Glutamatergic neuron (in vitro differentiated cells): ENCODE measurements at regions not wholly inside any gene's neighbourhood (a gene's known extent, or its start where the extent isn't known, plus 50 kb on each side); places are given as distances from the start of the nearest gene placed in this dataset.

Experiments used
- DNase-seq: peaks from one replicate; pipeline ENCODE4 v3.0.0; 2022
- H3K27ac Mint-ChIP-seq: one replicate; pipeline ENCODE4 v1.8.0; 2020; ENCODE audit warnings: mild to moderate bottlenecking, mixed read lengths, inconsistent platforms; ENCODE audit not compliant: unreplicated experiment
- H3K27me3 Mint-ChIP-seq: one replicate; pipeline ENCODE4 v1.8.0; 2020; ENCODE audit warnings: mild to moderate bottlenecking, moderate library complexity, mixed read lengths, inconsistent platforms; ENCODE audit not compliant: unreplicated experiment
- H3K36me3 Mint-ChIP-seq: one replicate; pipeline ENCODE4 v1.8.0; 2020; ENCODE audit warnings: mild to moderate bottlenecking, mixed read lengths, inconsistent platforms; ENCODE audit not compliant: unreplicated experiment
- H3K4me1 Mint-ChIP-seq: one replicate; pipeline ENCODE4 v1.8.0; 2020; ENCODE audit warnings: mild to moderate bottlenecking, low read depth, mixed read lengths, inconsistent platforms; ENCODE audit not compliant: unreplicated experiment
- H3K4me3 Mint-ChIP-seq: one replicate; pipeline ENCODE4 v1.8.0; 2020; ENCODE audit warnings: mild to moderate bottlenecking, mixed read lengths, inconsistent platforms; ENCODE audit not compliant: unreplicated experiment
- H3K9me3 Mint-ChIP-seq: one replicate; pipeline ENCODE4 v1.8.0; 2020; ENCODE audit warnings: mild to moderate bottlenecking, moderate library complexity, mixed read lengths, inconsistent platforms; ENCODE audit not compliant: unreplicated experiment
- TF ChIP-seq, protein P1 (sequence below): fragments of 200-600 bp; sonication (generic); IDR thresholded peaks from one replicate; pipeline ENCODE4 v1.5.0; 2021; ENCODE audit not compliant: partially characterized antibody, unreplicated experiment

DNA sequence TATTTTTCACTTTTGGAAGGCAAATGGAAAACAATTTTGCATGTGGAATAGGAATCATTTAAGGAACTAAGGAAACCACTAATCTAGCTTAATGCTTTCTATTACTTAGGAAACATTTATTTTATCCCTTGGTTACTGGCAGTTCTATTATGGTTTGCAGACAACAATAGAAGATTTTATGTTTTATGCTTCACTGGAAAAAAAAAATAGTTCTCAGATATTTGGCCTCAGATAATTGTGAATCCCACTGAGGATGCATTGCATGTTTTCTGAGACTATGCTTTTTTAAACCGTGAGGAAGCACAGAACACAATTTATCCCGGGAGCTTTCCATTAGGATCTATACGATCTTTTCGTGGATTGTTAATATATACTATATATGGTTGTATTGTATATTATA is 356.9 kb downstream of the CSNK1G3 start:
- no peak overlapping the region for H3K4me3 Mint-ChIP-seq
- TF ChIP-seq, protein P1, sequence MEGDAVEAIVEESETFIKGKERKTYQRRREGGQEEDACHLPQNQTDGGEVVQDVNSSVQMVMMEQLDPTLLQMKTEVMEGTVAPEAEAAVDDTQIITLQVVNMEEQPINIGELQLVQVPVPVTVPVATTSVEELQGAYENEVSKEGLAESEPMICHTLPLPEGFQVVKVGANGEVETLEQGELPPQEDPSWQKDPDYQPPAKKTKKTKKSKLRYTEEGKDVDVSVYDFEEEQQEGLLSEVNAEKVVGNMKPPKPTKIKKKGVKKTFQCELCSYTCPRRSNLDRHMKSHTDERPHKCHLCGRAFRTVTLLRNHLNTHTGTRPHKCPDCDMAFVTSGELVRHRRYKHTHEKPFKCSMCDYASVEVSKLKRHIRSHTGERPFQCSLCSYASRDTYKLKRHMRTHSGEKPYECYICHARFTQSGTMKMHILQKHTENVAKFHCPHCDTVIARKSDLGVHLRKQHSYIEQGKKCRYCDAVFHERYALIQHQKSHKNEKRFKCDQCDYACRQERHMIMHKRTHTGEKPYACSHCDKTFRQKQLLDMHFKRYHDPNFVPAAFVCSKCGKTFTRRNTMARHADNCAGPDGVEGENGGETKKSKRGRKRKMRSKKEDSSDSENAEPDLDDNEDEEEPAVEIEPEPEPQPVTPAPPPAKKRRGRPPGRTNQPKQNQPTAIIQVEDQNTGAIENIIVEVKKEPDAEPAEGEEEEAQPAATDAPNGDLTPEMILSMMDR: no peak
- no peaks in the 10 kb centered on the region for H3K27me3 Mint-ChIP-seq
- H3K36me3 Mint-ChIP-seq: peaks cover 10% of the 10 kb centered on the region
- peaks cover 5% of the 10 kb centered on the region for H3K9me3 Mint-ChIP-seq
- no peak for DNase-seq
- no peak overlapping the region for H3K27ac Mint-ChIP-seq
- peaks cover 3% of the 10 kb centered on the region for H3K4me1 Mint-ChIP-seq

DNA sequence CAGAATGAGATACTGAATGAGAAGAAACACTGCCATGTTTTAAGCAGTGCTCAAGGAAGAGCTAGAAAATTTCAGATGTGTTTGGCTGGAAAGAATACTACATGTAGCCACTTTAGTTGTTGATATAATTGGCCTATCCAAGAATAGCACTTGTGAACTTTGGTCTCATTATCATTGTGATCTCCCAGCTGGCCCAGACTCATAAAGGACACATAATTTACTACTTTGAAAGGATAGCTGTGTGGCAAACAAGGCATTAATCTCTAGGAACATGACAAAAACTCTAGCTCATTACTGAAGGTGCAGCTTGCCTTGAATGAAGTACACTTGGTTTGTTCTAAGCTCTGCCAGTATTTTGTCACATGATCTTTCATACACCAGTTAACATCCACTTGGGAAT is 356.3 kb downstream of the CSNK1G3 start:
- Mint-ChIP-seq H3K4me3 (no peak overlapping the region), H3K9me3 (peaks cover 5% of the 10 kb centered on the region), H3K4me1 (no peaks in the 10 kb centered on the region), H3K27me3 (no peaks in the 10 kb centered on the region), H3K36me3 (peaks cover 10% of the 10 kb centered on the region), H3K27ac (no peak overlapping the region)
- TF ChIP-seq, protein P1: no peak
- no peak for DNase-seq

DNA sequence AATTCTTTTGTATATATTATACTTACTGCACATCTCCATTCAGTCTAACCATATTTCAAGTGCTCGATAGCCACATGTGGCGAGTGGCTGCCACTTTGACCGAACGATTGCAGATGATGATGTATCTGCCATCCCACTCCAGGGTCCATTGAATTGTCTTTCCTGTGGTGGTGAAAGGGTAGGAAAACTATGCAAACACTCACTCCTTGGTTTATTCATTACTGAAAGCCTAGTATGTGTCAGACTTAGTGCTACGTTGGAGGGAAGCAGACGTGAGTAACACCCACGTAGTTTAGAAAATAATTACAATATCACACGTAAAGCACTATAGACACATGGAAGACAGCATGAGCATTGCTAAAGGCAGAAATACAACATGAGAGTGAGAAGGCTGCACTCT is 353.7 kb downstream of the CSNK1G3 start:
- Mint-ChIP-seq H3K27ac (no peak overlapping the region), H3K27me3 (no peaks in the 10 kb centered on the region), H3K36me3 (peaks cover 6% of the 10 kb centered on the region), H3K9me3 (peaks cover 3% of the 10 kb centered on the region), H3K4me3 (no peak overlapping the region), H3K4me1 (no peaks in the 10 kb centered on the region)
- DNase-seq: no peak
- TF ChIP-seq, protein P1: no peak

DNA sequence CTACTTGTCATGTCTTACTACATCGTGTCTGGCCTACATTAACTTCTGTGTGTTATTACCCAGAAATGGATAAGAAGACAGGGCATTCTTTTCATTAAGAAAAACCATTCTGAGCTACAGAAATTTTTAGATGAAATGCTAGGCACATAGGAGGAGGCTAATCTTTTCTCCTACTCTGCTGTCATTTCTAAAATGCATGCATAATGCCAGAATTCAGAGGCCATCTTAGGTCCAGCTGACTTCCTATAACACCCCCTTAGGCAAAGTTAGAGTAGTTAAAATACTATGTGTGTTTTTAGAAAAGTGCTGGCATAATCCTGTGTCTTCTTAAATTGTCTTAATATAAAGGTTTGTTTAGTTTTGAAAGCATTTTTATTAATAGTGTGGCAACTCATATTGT is 352.6 kb downstream of the CSNK1G3 start:
- peaks cover 6% of the 10 kb centered on the region for H3K36me3 Mint-ChIP-seq
- no peak for DNase-seq
- H3K27ac Mint-ChIP-seq: no peak overlapping the region
- H3K4me1 Mint-ChIP-seq: no peaks in the 10 kb centered on the region
- no peak overlapping the region for H3K4me3 Mint-ChIP-seq
- TF ChIP-seq, protein P1: no peak
- H3K9me3 Mint-ChIP-seq: peaks cover 3% of the 10 kb centered on the region
- no peaks in the 10 kb centered on the region for H3K27me3 Mint-ChIP-seq

DNA sequence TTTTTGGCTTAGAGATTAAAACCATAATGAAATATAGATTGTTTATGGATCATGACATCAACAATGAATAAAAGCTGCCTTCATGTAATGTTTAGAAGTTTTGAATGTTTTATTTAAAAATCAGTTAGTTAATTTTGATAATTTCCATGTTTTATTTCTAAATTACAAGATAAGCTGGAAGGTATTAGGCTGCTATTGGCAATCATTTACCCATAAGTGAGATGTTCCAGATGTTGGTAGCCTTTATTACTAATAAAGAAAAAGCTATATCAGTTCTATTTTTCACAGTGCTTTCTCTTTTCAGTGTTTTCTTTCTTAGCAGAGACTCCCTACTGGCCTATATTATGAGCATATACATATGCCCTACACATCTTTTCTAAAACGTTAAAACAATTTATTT is 347.0 kb downstream of the CSNK1G3 start:
- Mint-ChIP-seq H3K4me1 (no peaks in the 10 kb centered on the region), H3K27ac (no peak overlapping the region), H3K9me3 (peaks cover 2% of the 10 kb centered on the region), H3K4me3 (no peak overlapping the region), H3K27me3 (no peaks in the 10 kb centered on the region), H3K36me3 (no peaks in the 10 kb centered on the region)
- DNase-seq: no peak
- TF ChIP-seq, protein P1: no peak
